SK-N-SH (cell line): ENCODE measurements at regions not wholly inside any gene's neighbourhood (a gene's known extent, or its start where the extent isn't known, plus 50 kb on each side); places are given as distances from the start of the nearest gene placed in this dataset.

Experiments
- GABPA ChIP-seq: IDR thresholded peaks from 2 replicates; pipeline ENCODE4 v1.4.0; 2012; ENCODE audit warnings: low read depth, mild to moderate bottlenecking
- MXI1 ChIP-seq: IDR thresholded peaks from 2 replicates; pipeline ENCODE4 v1.6.1; 2012; ENCODE audit warnings: mild to moderate bottlenecking, low read depth, low read length, improper control_type of control experiment
- RAD21 ChIP-seq: IDR thresholded peaks from 2 replicates; pipeline ENCODE4 v1.6.1; 2012; ENCODE audit warnings: mild to moderate bottlenecking, low read length
- TAF1 ChIP-seq: IDR thresholded peaks from 2 replicates; pipeline ENCODE4 v1.6.1; 2012; ENCODE audit warnings: low read depth, mild to moderate bottlenecking, low read length, moderate library complexity, borderline replicate concordance
- TF ChIP-seq, protein P1 (sequence below): fragments of 200-600 bp; sonication (generic); IDR thresholded peaks from 2 replicates; pipeline ENCODE4 v1.6.1; 2017; ENCODE audit warnings: antibody characterized with exemption, mild to moderate bottlenecking, moderate library complexity
- TF ChIP-seq, protein P2 (sequence below): IDR thresholded peaks from 2 replicates; pipeline ENCODE4 v1.6.1; 2012; ENCODE audit warnings: mild to moderate bottlenecking, low read depth, low read length, moderate library complexity
- TF ChIP-seq, protein P3 (sequence below): IDR thresholded peaks from 2 replicates; pipeline ENCODE4 v1.4.0; 2012; ENCODE audit warnings: low read depth
- TF ChIP-seq, protein P4 (sequence below): fragments of 150-350 bp; IDR thresholded peaks from 2 replicates; pipeline ENCODE4 v1.6.1; 2017; ENCODE audit warnings: antibody characterized with exemption, low read length, low read depth, borderline replicate concordance
- TF ChIP-seq, protein P5 (sequence below): IDR thresholded peaks from 2 replicates; pipeline ENCODE4 v1.4.0; 2012; ENCODE audit warnings: low read depth, borderline replicate concordance

DNA sequence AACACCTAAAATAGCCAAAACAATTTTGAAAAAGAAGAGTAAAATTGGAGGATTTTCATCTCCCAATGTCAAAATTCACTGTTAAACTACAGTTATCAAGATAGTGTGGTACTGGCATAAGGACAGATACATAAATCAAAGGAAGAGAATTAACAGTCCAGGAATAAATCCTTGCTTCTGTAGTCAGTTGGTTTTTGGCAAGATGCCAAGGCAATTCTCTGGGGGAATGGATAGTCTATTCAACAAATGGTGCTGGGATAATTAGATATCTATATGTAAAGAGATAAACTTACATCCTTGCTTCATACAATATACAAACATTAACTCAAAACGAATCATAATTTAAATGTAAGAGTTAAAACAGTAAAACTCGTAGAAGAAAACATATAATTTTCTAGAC lies 57.9 kb upstream of the SELENOK start:
- TF ChIP-seq, protein P1, sequence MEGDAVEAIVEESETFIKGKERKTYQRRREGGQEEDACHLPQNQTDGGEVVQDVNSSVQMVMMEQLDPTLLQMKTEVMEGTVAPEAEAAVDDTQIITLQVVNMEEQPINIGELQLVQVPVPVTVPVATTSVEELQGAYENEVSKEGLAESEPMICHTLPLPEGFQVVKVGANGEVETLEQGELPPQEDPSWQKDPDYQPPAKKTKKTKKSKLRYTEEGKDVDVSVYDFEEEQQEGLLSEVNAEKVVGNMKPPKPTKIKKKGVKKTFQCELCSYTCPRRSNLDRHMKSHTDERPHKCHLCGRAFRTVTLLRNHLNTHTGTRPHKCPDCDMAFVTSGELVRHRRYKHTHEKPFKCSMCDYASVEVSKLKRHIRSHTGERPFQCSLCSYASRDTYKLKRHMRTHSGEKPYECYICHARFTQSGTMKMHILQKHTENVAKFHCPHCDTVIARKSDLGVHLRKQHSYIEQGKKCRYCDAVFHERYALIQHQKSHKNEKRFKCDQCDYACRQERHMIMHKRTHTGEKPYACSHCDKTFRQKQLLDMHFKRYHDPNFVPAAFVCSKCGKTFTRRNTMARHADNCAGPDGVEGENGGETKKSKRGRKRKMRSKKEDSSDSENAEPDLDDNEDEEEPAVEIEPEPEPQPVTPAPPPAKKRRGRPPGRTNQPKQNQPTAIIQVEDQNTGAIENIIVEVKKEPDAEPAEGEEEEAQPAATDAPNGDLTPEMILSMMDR = no peak
- no peak for TF ChIP-seq RAD21
- TF ChIP-seq, protein P2, sequence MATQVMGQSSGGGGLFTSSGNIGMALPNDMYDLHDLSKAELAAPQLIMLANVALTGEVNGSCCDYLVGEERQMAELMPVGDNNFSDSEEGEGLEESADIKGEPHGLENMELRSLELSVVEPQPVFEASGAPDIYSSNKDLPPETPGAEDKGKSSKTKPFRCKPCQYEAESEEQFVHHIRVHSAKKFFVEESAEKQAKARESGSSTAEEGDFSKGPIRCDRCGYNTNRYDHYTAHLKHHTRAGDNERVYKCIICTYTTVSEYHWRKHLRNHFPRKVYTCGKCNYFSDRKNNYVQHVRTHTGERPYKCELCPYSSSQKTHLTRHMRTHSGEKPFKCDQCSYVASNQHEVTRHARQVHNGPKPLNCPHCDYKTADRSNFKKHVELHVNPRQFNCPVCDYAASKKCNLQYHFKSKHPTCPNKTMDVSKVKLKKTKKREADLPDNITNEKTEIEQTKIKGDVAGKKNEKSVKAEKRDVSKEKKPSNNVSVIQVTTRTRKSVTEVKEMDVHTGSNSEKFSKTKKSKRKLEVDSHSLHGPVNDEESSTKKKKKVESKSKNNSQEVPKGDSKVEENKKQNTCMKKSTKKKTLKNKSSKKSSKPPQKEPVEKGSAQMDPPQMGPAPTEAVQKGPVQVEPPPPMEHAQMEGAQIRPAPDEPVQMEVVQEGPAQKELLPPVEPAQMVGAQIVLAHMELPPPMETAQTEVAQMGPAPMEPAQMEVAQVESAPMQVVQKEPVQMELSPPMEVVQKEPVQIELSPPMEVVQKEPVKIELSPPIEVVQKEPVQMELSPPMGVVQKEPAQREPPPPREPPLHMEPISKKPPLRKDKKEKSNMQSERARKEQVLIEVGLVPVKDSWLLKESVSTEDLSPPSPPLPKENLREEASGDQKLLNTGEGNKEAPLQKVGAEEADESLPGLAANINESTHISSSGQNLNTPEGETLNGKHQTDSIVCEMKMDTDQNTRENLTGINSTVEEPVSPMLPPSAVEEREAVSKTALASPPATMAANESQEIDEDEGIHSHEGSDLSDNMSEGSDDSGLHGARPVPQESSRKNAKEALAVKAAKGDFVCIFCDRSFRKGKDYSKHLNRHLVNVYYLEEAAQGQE = no peak
- TF ChIP-seq, protein P3, sequence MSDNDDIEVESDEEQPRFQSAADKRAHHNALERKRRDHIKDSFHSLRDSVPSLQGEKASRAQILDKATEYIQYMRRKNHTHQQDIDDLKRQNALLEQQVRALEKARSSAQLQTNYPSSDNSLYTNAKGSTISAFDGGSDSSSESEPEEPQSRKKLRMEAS = no peak
- TF ChIP-seq, protein P4, sequence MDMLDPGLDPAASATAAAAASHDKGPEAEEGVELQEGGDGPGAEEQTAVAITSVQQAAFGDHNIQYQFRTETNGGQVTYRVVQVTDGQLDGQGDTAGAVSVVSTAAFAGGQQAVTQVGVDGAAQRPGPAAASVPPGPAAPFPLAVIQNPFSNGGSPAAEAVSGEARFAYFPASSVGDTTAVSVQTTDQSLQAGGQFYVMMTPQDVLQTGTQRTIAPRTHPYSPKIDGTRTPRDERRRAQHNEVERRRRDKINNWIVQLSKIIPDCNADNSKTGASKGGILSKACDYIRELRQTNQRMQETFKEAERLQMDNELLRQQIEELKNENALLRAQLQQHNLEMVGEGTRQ = no peak
- no peak for TF ChIP-seq GABPA
- no peak for TF ChIP-seq MXI1
- TF ChIP-seq TAF1 = no peak
- TF ChIP-seq, protein P5, sequence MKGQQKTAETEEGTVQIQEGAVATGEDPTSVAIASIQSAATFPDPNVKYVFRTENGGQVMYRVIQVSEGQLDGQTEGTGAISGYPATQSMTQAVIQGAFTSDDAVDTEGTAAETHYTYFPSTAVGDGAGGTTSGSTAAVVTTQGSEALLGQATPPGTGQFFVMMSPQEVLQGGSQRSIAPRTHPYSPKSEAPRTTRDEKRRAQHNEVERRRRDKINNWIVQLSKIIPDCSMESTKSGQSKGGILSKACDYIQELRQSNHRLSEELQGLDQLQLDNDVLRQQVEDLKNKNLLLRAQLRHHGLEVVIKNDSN = no peak
